ENCODE measurements at regions not wholly inside any gene's neighbourhood (a gene's known extent, or its start where the extent isn't known, plus 50 kb on each side); places are given as distances from the start of the nearest gene placed in this dataset.

GRCh38 chrX:117511379-117511778 lies 605.2 kb downstream of the KLHL13 start:
- TF ChIP-seq CTCF (IDR thresholded peaks at IDR 0.05) = no peak
- no peak for TF ChIP-seq POLR2A (IDR thresholded peaks at IDR 0.05)

Measured in uterus (tissue), 2 donors.